ENCODE measurements at regions not wholly inside any gene's neighbourhood (a gene's known extent, or its start where the extent isn't known, plus 50 kb on each side); places are given as distances from the start of the nearest gene placed in this dataset.

GRCh38 chr6:62354261-62354660 lies 68.2 kb upstream of the KHDRBS2 start:
- POLR2A ChIA-PET (ENCODE audit: unreplicated experiment) = no interaction called here
- BruUV-seq (replicated peaks) = no TSS peak
- TF ChIP-seq CTCF (conservative IDR thresholded peaks at IDR 0.05) (no peak), EZH2 (IDR thresholded peaks at IDR 0.05; ENCODE audit: low read depth) (no peak)
- Histone ChIP-seq H3K27me3 (ENCODE audit: insufficient read depth, low read depth) (no peaks in the 10 kb centered on the region), H2AFZ (no peak overlapping the region), H4K20me1 (ENCODE audit: insufficient read depth) (0 out of 2 replicates have a peak, but pooled peaks cover under 1% of the 10 kb centered on the region), H3K36me3 (ENCODE audit: low read depth) (no peaks in the 10 kb centered on the region), H3K27ac (no peak overlapping the region), H3K4me1 (replicated peaks; ENCODE audit: insufficient read depth) (no peaks in the 10 kb centered on the region), H3K4me3 (no peak overlapping the region), H3K4me2 (no peak overlapping the region), H3K79me2 (ENCODE audit: low read depth) (no peaks in the 10 kb centered on the region), H3F3A (ENCODE audit: insufficient read depth, low read depth) (no peaks in the 10 kb centered on the region), H3K9me3 (ENCODE audit: insufficient read depth, low read depth) (0 out of 2 replicates have a peak, but pooled peaks cover 4% of the 10 kb centered on the region), H3K9me2 (ENCODE audit: insufficient read depth) (no peaks in the 10 kb centered on the region)
- intact Hi-C loops (cut with micrococcal nuclease; ENCODE audit: unreplicated experiment) = no loop called here
- CTCF ChIA-PET = no interaction called here
- no peak for DNase-seq

GRCh38 chr6:62345962-62346689 lies 60.1 kb upstream of the KHDRBS2 start:
- H3K4me3 ChIP-seq = no peak overlapping the region
- no peak overlapping the region for H3K4me2 ChIP-seq
- CTCF ChIA-PET = no interaction called here
- TF ChIP-seq EZH2 (IDR thresholded peaks at IDR 0.05; ENCODE audit: low read depth) (no peak), CTCF (conservative IDR thresholded peaks at IDR 0.05) (no peak)
- no peaks in the 10 kb centered on the region for H3K4me1 ChIP-seq (replicated peaks; ENCODE audit: insufficient read depth)
- H3K27me3 ChIP-seq (ENCODE audit: insufficient read depth, low read depth) = no peaks in the 10 kb centered on the region
- H3K9me3 ChIP-seq (ENCODE audit: insufficient read depth, low read depth) = no peaks in the 10 kb centered on the region; the same call in 1 of the 2 replicates
- H3K27ac ChIP-seq = no peak overlapping the region
- no peak overlapping the region for H2AFZ ChIP-seq
- no peaks in the 10 kb centered on the region for H3F3A ChIP-seq (ENCODE audit: insufficient read depth, low read depth)
- DNase-seq = no peak
- no TSS peak for BruUV-seq (replicated peaks)
- no peaks in the 10 kb centered on the region for H3K9me2 ChIP-seq (ENCODE audit: insufficient read depth)
- no peaks in the 10 kb centered on the region for H3K79me2 ChIP-seq (ENCODE audit: low read depth)
- H4K20me1 ChIP-seq (ENCODE audit: insufficient read depth) = no peaks in the 10 kb centered on the region
- no peaks in the 10 kb centered on the region for H3K36me3 ChIP-seq (ENCODE audit: low read depth)
- POLR2A ChIA-PET (ENCODE audit: unreplicated experiment) = interaction anchor here (0.6 kb wide), 1 partner anchor 206 kb away, joined by 4 read pairs; no protein-coding TSS in a partner anchor
- intact Hi-C loops (cut with micrococcal nuclease; ENCODE audit: unreplicated experiment) = no loop called here

GRCh38 chr6:62345446-62345845 lies 59.4 kb upstream of the KHDRBS2 start:
- intact Hi-C loops (cut with micrococcal nuclease; ENCODE audit: unreplicated experiment) = no loop called here
- Histone ChIP-seq H3K79me2 (ENCODE audit: low read depth) (no peaks in the 10 kb centered on the region), H3K4me1 (replicated peaks; ENCODE audit: insufficient read depth) (no peaks in the 10 kb centered on the region), H4K20me1 (ENCODE audit: insufficient read depth) (no peaks in the 10 kb centered on the region), H3K9me2 (ENCODE audit: insufficient read depth) (no peaks in the 10 kb centered on the region), H2AFZ (no peak overlapping the region), H3K36me3 (ENCODE audit: low read depth) (no peaks in the 10 kb centered on the region), H3K4me2 (no peak overlapping the region), H3K9me3 (ENCODE audit: insufficient read depth, low read depth) (no peaks in the 10 kb centered on the region; the same call in 1 of the 2 replicates), H3F3A (ENCODE audit: insufficient read depth, low read depth) (no peaks in the 10 kb centered on the region), H3K4me3 (no peak overlapping the region), H3K27ac (no peak overlapping the region), H3K27me3 (ENCODE audit: insufficient read depth, low read depth) (no peaks in the 10 kb centered on the region)
- BruUV-seq (replicated peaks) = no TSS peak
- CTCF ChIA-PET = interaction anchor here (0.6 kb wide), 1 partner anchor 8 kb away, joined by 5 read pairs; no protein-coding TSS in a partner anchor
- TF ChIP-seq EZH2 (IDR thresholded peaks at IDR 0.05; ENCODE audit: low read depth) = no peak
- TF ChIP-seq CTCF (conservative IDR thresholded peaks at IDR 0.05) = no peak
- POLR2A ChIA-PET (ENCODE audit: unreplicated experiment) = interaction anchor here (0.6 kb wide), 1 partner anchor 871 kb away, joined by 5 read pairs; no protein-coding TSS in a partner anchor
- no peak for DNase-seq
